WERI-Rb-1 (cell line): ENCODE measurements at regions not wholly inside any gene's neighbourhood (a gene's known extent, or its start where the extent isn't known, plus 50 kb on each side); places are given as distances from the start of the nearest gene placed in this dataset.

Source experiments
- DNase-seq: peaks from one replicate; pipeline ENCODE4 v3.0.0-alpha.2; 2020
- H3K27ac ChIP-seq: fragments of 250-450 bp; sonication (Bioruptor Pico); 2 replicates; pipeline ENCODE4 v1.5.1; 2020; ENCODE audit warnings: mild to moderate bottlenecking, moderate library complexity
- H3K27me3 ChIP-seq: fragments of 250-450 bp; sonication (Bioruptor Pico); 2 replicates; pipeline ENCODE4 v1.5.1; 2021; ENCODE audit warnings: mild to moderate bottlenecking, low read depth, moderate library complexity; ENCODE audit not compliant: insufficient read depth, severe bottlenecking
- H3K36me3 ChIP-seq: fragments of 250-450 bp; sonication (Bioruptor Pico); 2 replicates; pipeline ENCODE4 v1.5.1; 2020; ENCODE audit warnings: mild to moderate bottlenecking, moderate library complexity
- H3K4me3 ChIP-seq: 2 replicates; pipeline ENCODE4 v1.5.1; 2011; ENCODE audit warnings: low read depth, mild to moderate bottlenecking, control low read depth, low read length
- H3K9me3 ChIP-seq: fragments of 250-450 bp; sonication (Bioruptor Pico); 2 replicates; pipeline ENCODE4 v1.5.1; 2021; ENCODE audit warnings: mild to moderate bottlenecking, moderate library complexity; ENCODE audit not compliant: severe bottlenecking
- TF ChIP-seq, protein P1 (sequence below): IDR thresholded peaks from 2 replicates; pipeline ENCODE4 v1.5.1; 2011; ENCODE audit warnings: low read depth, mild to moderate bottlenecking, control low read depth, inconsistent platforms, low read length

DNA sequence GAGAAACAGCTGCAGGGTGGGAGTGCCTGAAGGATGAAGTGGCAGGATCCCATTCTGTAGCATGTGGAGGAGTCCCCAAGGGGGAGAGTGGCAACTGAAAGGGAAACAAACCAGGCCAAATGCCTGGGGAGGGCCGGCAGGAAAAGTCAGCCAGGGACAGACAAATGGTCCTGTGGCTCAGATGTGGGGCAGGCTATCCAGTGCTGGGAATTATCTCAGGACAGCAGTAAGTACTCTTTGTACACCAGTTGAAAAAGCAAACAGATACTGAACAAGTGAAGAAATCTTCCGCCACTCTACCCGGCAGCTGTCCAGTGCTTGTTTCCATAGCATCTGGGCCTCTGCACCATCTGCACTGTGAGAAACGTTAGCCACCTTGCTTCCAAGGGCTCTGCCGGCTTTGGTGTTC is 408.9 kb downstream of the LRATD1 start:
- H3K36me3 ChIP-seq = no peaks in the 10 kb centered on the region
- TF ChIP-seq, protein P1, sequence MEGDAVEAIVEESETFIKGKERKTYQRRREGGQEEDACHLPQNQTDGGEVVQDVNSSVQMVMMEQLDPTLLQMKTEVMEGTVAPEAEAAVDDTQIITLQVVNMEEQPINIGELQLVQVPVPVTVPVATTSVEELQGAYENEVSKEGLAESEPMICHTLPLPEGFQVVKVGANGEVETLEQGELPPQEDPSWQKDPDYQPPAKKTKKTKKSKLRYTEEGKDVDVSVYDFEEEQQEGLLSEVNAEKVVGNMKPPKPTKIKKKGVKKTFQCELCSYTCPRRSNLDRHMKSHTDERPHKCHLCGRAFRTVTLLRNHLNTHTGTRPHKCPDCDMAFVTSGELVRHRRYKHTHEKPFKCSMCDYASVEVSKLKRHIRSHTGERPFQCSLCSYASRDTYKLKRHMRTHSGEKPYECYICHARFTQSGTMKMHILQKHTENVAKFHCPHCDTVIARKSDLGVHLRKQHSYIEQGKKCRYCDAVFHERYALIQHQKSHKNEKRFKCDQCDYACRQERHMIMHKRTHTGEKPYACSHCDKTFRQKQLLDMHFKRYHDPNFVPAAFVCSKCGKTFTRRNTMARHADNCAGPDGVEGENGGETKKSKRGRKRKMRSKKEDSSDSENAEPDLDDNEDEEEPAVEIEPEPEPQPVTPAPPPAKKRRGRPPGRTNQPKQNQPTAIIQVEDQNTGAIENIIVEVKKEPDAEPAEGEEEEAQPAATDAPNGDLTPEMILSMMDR = no peak
- DNase-seq = no peak
- H3K27me3 ChIP-seq = no peaks in the 10 kb centered on the region
- no peak overlapping the region for H3K27ac ChIP-seq
- H3K9me3 ChIP-seq = no peaks in the 10 kb centered on the region
- H3K4me3 ChIP-seq = no peak overlapping the region

DNA sequence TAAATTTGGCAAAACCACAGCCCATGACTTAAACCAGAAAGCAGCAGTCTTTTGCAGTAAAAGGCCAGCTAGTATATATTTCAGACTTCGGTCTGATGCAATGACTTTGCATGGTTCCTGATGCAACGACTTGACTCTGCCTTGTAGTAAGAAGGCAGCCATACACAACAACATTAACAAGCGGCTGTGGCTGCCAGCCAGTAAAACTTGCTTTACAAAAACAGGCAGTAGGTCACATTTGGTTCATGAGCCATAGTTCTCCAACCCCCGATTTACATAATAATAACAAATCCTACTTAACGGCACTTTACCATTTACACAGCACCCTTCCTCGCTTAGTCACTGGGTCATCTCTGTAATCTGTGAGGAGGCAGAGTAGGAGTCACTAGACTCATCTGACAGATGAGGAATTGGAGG is 410.3 kb downstream of the LRATD1 start:
- Histone ChIP-seq H3K27ac (no peak overlapping the region), H3K9me3 (no peaks in the 10 kb centered on the region), H3K27me3 (no peaks in the 10 kb centered on the region), H3K4me3 (no peak overlapping the region), H3K36me3 (no peaks in the 10 kb centered on the region)
- DNase-seq = no peak
- TF ChIP-seq, protein P1 = no peak

DNA sequence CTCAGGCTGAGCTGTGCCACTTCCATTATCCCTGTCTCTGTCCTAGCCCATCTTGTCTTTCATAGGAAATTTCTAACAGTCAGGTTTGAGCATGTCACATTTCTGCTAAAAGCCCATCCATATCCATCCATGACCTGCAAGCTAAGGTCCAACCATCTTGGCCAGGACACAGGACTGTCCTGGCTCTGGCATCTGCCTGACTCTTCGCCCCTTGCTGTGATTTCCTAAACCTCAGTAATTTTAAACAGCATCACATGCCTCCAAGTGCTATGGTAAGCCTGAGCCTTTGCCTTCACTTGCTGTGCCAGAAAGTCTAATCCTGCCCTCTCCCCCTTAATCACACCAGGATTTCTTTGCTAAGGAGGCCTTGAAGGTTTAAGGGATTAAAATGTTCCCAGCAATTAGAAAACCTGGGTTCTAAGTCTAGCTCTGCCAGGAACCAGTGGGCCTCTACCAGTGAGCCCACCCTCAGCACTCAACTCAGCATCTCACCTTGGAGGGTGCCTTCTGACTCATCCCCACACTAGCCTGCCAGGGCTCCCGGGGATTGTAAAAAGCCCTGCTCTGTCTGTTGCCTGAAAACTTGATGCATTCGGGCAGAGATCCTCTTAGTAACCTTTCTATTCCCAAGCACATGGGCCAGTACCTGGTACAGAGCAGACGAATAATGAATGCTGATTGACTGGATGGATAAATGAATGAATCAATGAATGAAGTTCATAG is 411.0 kb downstream of the LRATD1 start:
- TF ChIP-seq, protein P1 = no peak
- no peaks in the 10 kb centered on the region for H3K27me3 ChIP-seq
- peak; percentile 44 for DNase-seq
- H3K36me3 ChIP-seq = no peaks in the 10 kb centered on the region
- no peak overlapping the region for H3K27ac ChIP-seq
- no peak overlapping the region for H3K4me3 ChIP-seq
- no peaks in the 10 kb centered on the region for H3K9me3 ChIP-seq

DNA sequence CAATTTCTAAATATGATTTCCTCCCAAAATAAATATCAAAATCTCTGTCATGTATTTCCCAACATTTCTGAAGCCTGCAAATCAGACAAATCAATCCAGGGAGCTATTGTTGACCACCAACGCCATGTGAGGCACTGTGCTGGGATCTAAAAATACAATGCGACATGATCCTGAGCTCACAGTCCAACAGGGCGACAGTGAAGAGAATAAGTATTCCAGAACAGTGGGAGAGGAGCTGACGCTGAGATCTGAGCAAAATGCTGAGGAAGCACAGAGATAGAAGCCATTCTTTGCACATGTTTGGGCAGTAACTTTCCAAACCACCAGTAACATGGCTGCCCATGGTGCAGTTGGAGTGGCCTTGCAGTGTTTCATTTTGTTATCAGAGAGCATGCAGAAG is 412.5 kb downstream of the LRATD1 start:
- Histone ChIP-seq H3K27ac (no peak overlapping the region), H3K4me3 (no peak overlapping the region), H3K27me3 (no peaks in the 10 kb centered on the region), H3K9me3 (no peaks in the 10 kb centered on the region), H3K36me3 (no peaks in the 10 kb centered on the region)
- TF ChIP-seq, protein P1 = no peak
- no peak for DNase-seq

DNA sequence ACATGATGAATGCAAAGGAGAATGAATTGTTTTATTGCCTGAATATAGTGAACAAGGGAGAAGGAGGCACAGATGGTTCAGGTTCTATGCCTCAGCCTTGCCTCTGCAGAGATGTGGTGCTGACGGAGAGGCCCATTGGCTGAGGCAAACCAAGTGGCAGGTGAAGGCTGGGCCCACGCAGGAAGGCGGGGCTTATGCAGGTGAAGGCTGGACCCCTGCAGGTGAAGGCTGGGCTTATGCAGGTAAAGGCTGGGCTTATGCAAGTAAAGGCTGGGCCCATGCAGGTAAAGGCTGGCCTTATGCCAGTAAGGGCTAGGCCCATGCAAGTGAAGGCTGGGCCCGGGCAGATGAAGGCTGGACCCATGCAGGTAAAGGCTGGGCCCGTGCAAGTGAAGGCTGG is 414.7 kb downstream of the LRATD1 start:
- TF ChIP-seq, protein P1 = no peak
- DNase-seq = no peak

DNA sequence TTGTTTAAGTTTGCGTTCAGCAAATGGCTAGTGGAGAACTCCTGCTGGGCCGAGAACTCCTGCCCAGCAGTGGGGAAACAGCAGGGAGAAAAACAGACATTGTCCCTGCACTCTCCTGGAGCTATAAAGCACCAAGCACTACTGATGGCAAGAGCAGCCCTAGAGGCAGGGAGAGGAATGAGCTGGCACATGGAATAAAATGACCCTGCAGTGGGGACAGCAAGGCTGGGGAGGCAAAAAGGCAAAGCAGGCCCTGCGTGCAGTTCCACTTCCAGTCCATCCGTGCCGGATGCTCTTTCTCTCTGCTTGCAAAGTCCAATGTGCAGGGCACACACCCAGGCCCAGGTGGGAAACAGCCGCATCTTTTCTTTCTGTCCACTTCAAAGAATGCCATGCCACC is 415.5 kb downstream of the LRATD1 start:
- H3K4me3 ChIP-seq = no peak overlapping the region
- no peaks in the 10 kb centered on the region for H3K36me3 ChIP-seq
- no peaks in the 10 kb centered on the region for H3K9me3 ChIP-seq
- TF ChIP-seq, protein P1 = peak; percentile 36
- no peaks in the 10 kb centered on the region for H3K27me3 ChIP-seq
- H3K27ac ChIP-seq = no peak overlapping the region
- DNase-seq = no peak

More for the DNA sequence above, 414.7 kb downstream of the LRATD1 start:
- Histone ChIP-seq H3K4me3 (no peak overlapping the region), H3K36me3 (no peaks in the 10 kb centered on the region), H3K27me3 (no peaks in the 10 kb centered on the region), H3K27ac (no peak overlapping the region), H3K9me3 (no peaks in the 10 kb centered on the region)
